Upper lobe of right lung (tissue), 1 donor: ENCODE measurements at regions not wholly inside any gene's neighbourhood (a gene's known extent, or its start where the extent isn't known, plus 50 kb on each side); places are given as distances from the start of the nearest gene placed in this dataset.

Experiments
- ATAC-seq: fragments of 200-7000 bp; cut with Tn5 transposase; one replicate; pipeline ENCODE4 v1.9.1; 2020; ENCODE audit warnings: mild to moderate bottlenecking, moderate library complexity
- DNase-seq: peaks from one replicate; pipeline ENCODE4 v3.0.0-alpha.2; 2020
- H3K27ac ChIP-seq: fragments of 200-600 bp; one replicate; pipeline ENCODE4 v1.8.0; 2022
- H3K27me3 ChIP-seq: fragments of 200-600 bp; one replicate; pipeline ENCODE4 v1.8.0; 2022; ENCODE audit warnings: mild to moderate bottlenecking
- H3K36me3 ChIP-seq: fragments of 200-600 bp; one replicate; pipeline ENCODE4 v1.8.0; 2022
- H3K4me1 ChIP-seq: fragments of 200-600 bp; one replicate; pipeline ENCODE4 v1.8.0; 2022
- H3K4me3 ChIP-seq: fragments of 200-600 bp; one replicate; pipeline ENCODE4 v1.8.0; 2022; ENCODE audit warnings: mild to moderate bottlenecking
- H3K9me3 ChIP-seq: fragments of 200-600 bp; one replicate; pipeline ENCODE4 v1.8.0; 2022
- CTCF ChIP-seq: fragments of 200-600 bp; IDR thresholded peaks from one replicate; pipeline ENCODE4 v1.8.0; 2022; ENCODE audit warnings: antibody characterized with exemption
- intact Hi-C: fragments of 100-400 bp; cut with DNase I; formaldehyde crosslinking; loops from one replicate; pipeline ENCODE4 v1.11.0; 2022
- donor health status: DM: no; HTN: yes; CAD: no; lungs with severe emphysema.

- intact Hi-C loops = no loop called here
- TF ChIP-seq CTCF = no peak
- Histone ChIP-seq H3K9me3 (no peaks in the 10 kb centered on the region), H3K4me1 (no peaks in the 10 kb centered on the region), H3K36me3 (no peaks in the 10 kb centered on the region), H3K27me3 (no peaks in the 10 kb centered on the region), H3K4me3 (no peak overlapping the region), H3K27ac (no peak overlapping the region)
- ATAC-seq (no peak), DNase-seq (no peak)
Observed at GRCh38 chr2:9115229-9115628, 91.4 kb upstream of the ASAP2 start.

- Histone ChIP-seq H3K27ac (no peak overlapping the region), H3K4me1 (no peaks in the 10 kb centered on the region), H3K36me3 (no peaks in the 10 kb centered on the region), H3K9me3 (no peaks in the 10 kb centered on the region), H3K4me3 (no peak overlapping the region), H3K27me3 (no peaks in the 10 kb centered on the region)
- ATAC-seq (no peak), DNase-seq (no peak)
- TF ChIP-seq CTCF = no peak
- intact Hi-C loops = no loop called here
Observed at GRCh38 chr2:9114458-9114857, 92.2 kb upstream of the ASAP2 start.

GRCh38 chr2:9113916-9114315 is 92.7 kb upstream of the ASAP2 start:
- H3K36me3 ChIP-seq = no peaks in the 10 kb centered on the region
- no peak for ATAC-seq
- intact Hi-C loops = no loop called here

GRCh38 chr2:9113262-9113661 is 93.3 kb upstream of the ASAP2 start:
- no peak overlapping the region for H3K4me3 ChIP-seq
- no peak overlapping the region for H3K27ac ChIP-seq
- ATAC-seq = no peak
- DNase-seq = no peak
- H3K4me1 ChIP-seq = peaks cover 6% of the 10 kb centered on the region
- no peaks in the 10 kb centered on the region for H3K9me3 ChIP-seq
- intact Hi-C loops = no loop called here
- no peaks in the 10 kb centered on the region for H3K27me3 ChIP-seq
- TF ChIP-seq CTCF = no peak
- no peaks in the 10 kb centered on the region for H3K36me3 ChIP-seq

More at GRCh38 chr2:9113916-9114315, 92.7 kb upstream of the ASAP2 start:
- H3K9me3 ChIP-seq = no peaks in the 10 kb centered on the region
- no peak overlapping the region for H3K27ac ChIP-seq
- H3K4me3 ChIP-seq = no peak overlapping the region
- no peak for DNase-seq
- no peaks in the 10 kb centered on the region for H3K4me1 ChIP-seq
- H3K27me3 ChIP-seq = no peaks in the 10 kb centered on the region
- TF ChIP-seq CTCF = no peak

- ATAC-seq = peak; percentile 34
- Histone ChIP-seq H3K36me3 (no peaks in the 10 kb centered on the region), H3K27me3 (no peaks in the 10 kb centered on the region), H3K4me1 (peaks cover 17% of the 10 kb centered on the region), H3K9me3 (no peaks in the 10 kb centered on the region), H3K27ac (no peak overlapping the region), H3K4me3 (no peak overlapping the region)
- intact Hi-C loops = no loop called here
- no peak for DNase-seq
- no peak for TF ChIP-seq CTCF
Observed at GRCh38 chr2:9112079-9112721, 94.4 kb upstream of the ASAP2 start.
